Calu3 (cell line): ENCODE measurements at regions not wholly inside any gene's neighbourhood (a gene's known extent, or its start where the extent isn't known, plus 50 kb on each side); places are given as distances from the start of the nearest gene placed in this dataset.

Source experiments
- BruUV-seq: library from RNA; stranded (reverse); fragments of 400-500 nt; replicated peaks from 2 replicates; lab custom pipeline; 2021; lab: Mats Ljungman, UMichigan
- CTCF ChIA-PET: fragments of 300-600 bp; sonication (Branson Sonifier 250); formaldehyde crosslinking; loops from one replicate; lab custom pipeline; 2022; ENCODE audit warnings: antibody characterized with exemption; lab: Charles Lee
- DNase-seq: peaks from one replicate; pipeline ENCODE4 v3.0.0; 2022
- H3K27ac Mint-ChIP-seq: one replicate; pipeline ENCODE4 v1.8.0; 2022; ENCODE audit warnings: mixed read lengths; ENCODE audit not compliant: unreplicated experiment
- H3K27me3 Mint-ChIP-seq: one replicate; pipeline ENCODE4 v1.8.0; 2022; ENCODE audit warnings: mixed read lengths; ENCODE audit not compliant: unreplicated experiment
- H3K36me3 Mint-ChIP-seq: one replicate; pipeline ENCODE4 v1.8.0; 2022; ENCODE audit warnings: mild to moderate bottlenecking, moderate library complexity, mixed read lengths; ENCODE audit not compliant: insufficient read depth, unreplicated experiment
- H3K4me1 Mint-ChIP-seq: one replicate; pipeline ENCODE4 v1.8.0; 2022; ENCODE audit warnings: mild to moderate bottlenecking, low read depth, mixed read lengths; ENCODE audit not compliant: unreplicated experiment
- H3K4me3 Mint-ChIP-seq: one replicate; pipeline ENCODE4 v1.8.0; 2022; ENCODE audit warnings: mild to moderate bottlenecking, low read depth, moderate library complexity, mixed read lengths; ENCODE audit not compliant: unreplicated experiment
- H3K9me3 Mint-ChIP-seq: one replicate; pipeline ENCODE4 v1.8.0; 2022; ENCODE audit warnings: low read depth, mixed read lengths; ENCODE audit not compliant: unreplicated experiment
- CTCF ChIP-seq: fragments of 200-600 bp; IDR thresholded peaks from one replicate; pipeline ENCODE4 v1.8.0; 2022; ENCODE audit warnings: antibody characterized with exemption; ENCODE audit not compliant: unreplicated experiment
- intact Hi-C: fragments of 100-400 bp; cut with micrococcal nuclease; formaldehyde crosslinking; loops from one replicate; pipeline ENCODE4 v1.10.0; 2022; ENCODE audit not compliant: unreplicated experiment

- Mint-ChIP-seq H3K9me3 (no peaks in the 10 kb centered on the region), H3K27me3 (no peaks in the 10 kb centered on the region), H3K27ac (no peak overlapping the region), H3K4me1 (no peaks in the 10 kb centered on the region), H3K36me3 (no peaks in the 10 kb centered on the region), H3K4me3 (no peak overlapping the region)
- DNase-seq, result no peak
- TF ChIP-seq CTCF, result no peak
- intact Hi-C loops, result no loop called here
- CTCF ChIA-PET, result no interaction called here
- BruUV-seq, result no TSS peak
These were observed 99.9 kb downstream of the OTOR start for GRCh38 chr20:16848061-16848460.

GRCh38 chr20:16848526-16848925, 100.4 kb downstream of the OTOR start:
- H3K9me3 Mint-ChIP-seq, result no peaks in the 10 kb centered on the region
- intact Hi-C loops, result no loop called here
- no peaks in the 10 kb centered on the region for H3K27me3 Mint-ChIP-seq
- no peaks in the 10 kb centered on the region for H3K36me3 Mint-ChIP-seq
- no peak overlapping the region for H3K4me3 Mint-ChIP-seq
- H3K4me1 Mint-ChIP-seq, result no peaks in the 10 kb centered on the region
- TF ChIP-seq CTCF, result no peak
- DNase-seq, result no peak
- CTCF ChIA-PET, result no interaction called here
- no peak overlapping the region for H3K27ac Mint-ChIP-seq
- BruUV-seq, result no TSS peak

- H3K27me3 Mint-ChIP-seq, result no peaks in the 10 kb centered on the region
These were observed 112.8 kb downstream of the OTOR start for GRCh38 chr20:16860914-16861313.

GRCh38 chr20:16861708-16862107, 113.5 kb downstream of the OTOR start:
- BruUV-seq, result no TSS peak
- no peak for TF ChIP-seq CTCF
- Mint-ChIP-seq H3K4me3 (no peak overlapping the region), H3K9me3 (peaks cover 2% of the 10 kb centered on the region), H3K27me3 (no peaks in the 10 kb centered on the region), H3K36me3 (no peaks in the 10 kb centered on the region), H3K4me1 (no peaks in the 10 kb centered on the region), H3K27ac (no peak overlapping the region)
- CTCF ChIA-PET, result no interaction called here
- intact Hi-C loops, result no loop called here
- no peak for DNase-seq

More at GRCh38 chr20:16860914-16861313, 112.8 kb downstream of the OTOR start:
- H3K27ac Mint-ChIP-seq, result no peak overlapping the region
- no peaks in the 10 kb centered on the region for H3K36me3 Mint-ChIP-seq
- TF ChIP-seq CTCF, result no peak
- no peak for DNase-seq
- peaks cover 2% of the 10 kb centered on the region for H3K9me3 Mint-ChIP-seq
- H3K4me3 Mint-ChIP-seq, result no peak overlapping the region
- no peaks in the 10 kb centered on the region for H3K4me1 Mint-ChIP-seq
- CTCF ChIA-PET, result no interaction called here
- BruUV-seq, result no TSS peak
- intact Hi-C loops, result no loop called here

- Mint-ChIP-seq H3K4me3 (no peak overlapping the region), H3K27me3 (no peaks in the 10 kb centered on the region), H3K27ac (no peak overlapping the region), H3K9me3 (no peaks in the 10 kb centered on the region), H3K36me3 (no peaks in the 10 kb centered on the region), H3K4me1 (no peaks in the 10 kb centered on the region)
- CTCF ChIA-PET, result no interaction called here
- intact Hi-C loops, result no loop called here
- BruUV-seq, result no TSS peak
- no peak for DNase-seq
- no peak for TF ChIP-seq CTCF
These were observed 115.1 kb downstream of the OTOR start for GRCh38 chr20:16863303-16863702.
